ENCODE measurements at regions not wholly inside any gene's neighbourhood (a gene's known extent, or its start where the extent isn't known, plus 50 kb on each side); places are given as distances from the start of the nearest gene placed in this dataset.
A peak's percentile ranks its signal among the peaks of the same experiment; 100 is the strongest.

- no peak overlapping the region for H3K27ac ChIP-seq
- H3K4me3 ChIP-seq: no peak overlapping the region
- no peak overlapping the region for H3K9ac ChIP-seq (ENCODE audit: insufficient read length)
- no peaks in the 10 kb centered on the region for H3K9me3 ChIP-seq (ENCODE audit: low read depth, low read length)
- DNase-seq (ENCODE audit: low read depth, low spot score): no peak
- TF ChIP-seq FOXP2 (optimal IDR thresholded peaks at IDR 0.05; ENCODE audit: control extremely low read depth, extremely low read length, insufficient read depth) (no peak), EZH2 (IDR thresholded peaks at IDR 0.05) (no peak), POLR2AphosphoS5 (IDR thresholded peaks at IDR 0.05; ENCODE audit: borderline replicate concordance, low read depth, low read length) (no peak)
- H3K36me3 ChIP-seq (ENCODE audit: insufficient read depth, low read length): no peaks in the 10 kb centered on the region
Observed at GRCh38 chr20:6673071-6673470, 94.4 kb upstream of the BMP2 start.

GRCh38 chr20:6671829-6672228 lies 95.7 kb upstream of the BMP2 start:
- no peak for TF ChIP-seq EZH2 (IDR thresholded peaks at IDR 0.05)
- TF ChIP-seq FOXP2 (optimal IDR thresholded peaks at IDR 0.05; ENCODE audit: control extremely low read depth, extremely low read length, insufficient read depth): no peak
- no peak for TF ChIP-seq POLR2AphosphoS5 (IDR thresholded peaks at IDR 0.05; ENCODE audit: borderline replicate concordance, low read depth, low read length)
- no peak overlapping the region for H3K27ac ChIP-seq
- DNase-seq (ENCODE audit: low read depth, low spot score): no peak
- H3K9me3 ChIP-seq (ENCODE audit: low read depth, low read length): no peaks in the 10 kb centered on the region
- no peak overlapping the region for H3K9ac ChIP-seq (ENCODE audit: insufficient read length)
- H3K36me3 ChIP-seq (ENCODE audit: insufficient read depth, low read length): no peaks in the 10 kb centered on the region
- H3K4me3 ChIP-seq: no peak overlapping the region

- Histone ChIP-seq H3K36me3 (ENCODE audit: insufficient read depth, low read length) (no peaks in the 10 kb centered on the region), H3K4me3 (no peak overlapping the region), H3K27ac (no peak overlapping the region), H3K9me3 (ENCODE audit: low read depth, low read length) (peaks cover 2% of the 10 kb centered on the region; the same call in 1 of the 2 replicates), H3K9ac (ENCODE audit: insufficient read length) (no peak overlapping the region)
- no peak for DNase-seq (ENCODE audit: low read depth, low spot score)
- no peak for TF ChIP-seq EZH2 (IDR thresholded peaks at IDR 0.05)
- TF ChIP-seq POLR2AphosphoS5 (IDR thresholded peaks at IDR 0.05; ENCODE audit: borderline replicate concordance, low read depth, low read length): no peak
- TF ChIP-seq FOXP2 (optimal IDR thresholded peaks at IDR 0.05; ENCODE audit: control extremely low read depth, extremely low read length, insufficient read depth): no peak
Observed at GRCh38 chr20:6668546-6668945, 98.9 kb upstream of the BMP2 start.

DNA sequence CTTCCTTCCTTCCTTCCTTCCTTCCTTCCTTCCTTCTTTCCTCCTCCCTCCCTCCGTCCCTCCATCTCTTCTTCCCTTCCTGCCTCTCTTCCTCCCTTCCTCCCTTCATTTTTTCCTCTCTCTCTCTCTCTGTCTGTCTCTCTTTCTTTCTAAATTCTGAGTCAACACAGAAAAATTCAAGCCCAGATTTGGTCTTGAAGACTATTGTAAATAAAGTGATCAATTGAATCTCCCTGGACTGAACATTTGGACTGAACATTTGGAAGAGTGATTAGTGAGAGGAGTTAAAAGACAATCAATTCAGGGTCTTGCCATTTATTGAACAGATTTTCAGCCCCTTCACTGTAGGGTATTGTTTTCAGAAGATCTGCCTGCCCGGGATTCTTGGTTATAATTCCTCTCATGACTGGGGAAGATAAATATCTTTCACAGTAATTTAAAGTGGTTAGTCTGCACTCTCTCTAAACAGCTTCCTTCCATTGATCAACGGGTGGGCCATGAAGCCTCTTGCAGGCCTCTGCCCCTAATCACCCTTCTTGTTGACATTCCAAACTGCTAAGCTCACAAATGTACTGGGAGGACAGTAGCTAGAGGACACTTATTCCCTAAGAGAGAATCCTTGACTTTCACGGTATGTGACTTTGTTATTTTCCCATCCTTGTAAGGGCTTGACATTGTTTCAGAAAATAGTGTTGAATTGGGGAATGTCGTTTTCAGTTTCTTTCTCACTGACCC lies 101.7 kb upstream of the BMP2 start:
- DNase-seq (ENCODE audit: low read depth, low spot score): peak; percentile 72
- peak overlapping the region; percentile 78 for H3K9ac ChIP-seq (ENCODE audit: insufficient read length)
- H3K27ac ChIP-seq: peak overlapping the region; percentile 100

GRCh38 chr20:6665161-6665560 lies 102.3 kb upstream of the BMP2 start:
- TF ChIP-seq EZH2 (IDR thresholded peaks at IDR 0.05): no peak
- peak; percentile 41; the same call in 1 of the 2 replicates for TF ChIP-seq POLR2AphosphoS5 (IDR thresholded peaks at IDR 0.05; ENCODE audit: borderline replicate concordance, low read depth, low read length)
- TF ChIP-seq FOXP2 (optimal IDR thresholded peaks at IDR 0.05; ENCODE audit: control extremely low read depth, extremely low read length, insufficient read depth): no peak
- H3K9me3 ChIP-seq (ENCODE audit: low read depth, low read length): peaks cover 2% of the 10 kb centered on the region; the same call in 1 of the 2 replicates
- peak overlapping the region; percentile 61 for H3K4me3 ChIP-seq
- H3K36me3 ChIP-seq (ENCODE audit: insufficient read depth, low read length): no peaks in the 10 kb centered on the region
- DNase-seq (ENCODE audit: low read depth, low spot score): peak; percentile 85
- H3K9ac ChIP-seq (ENCODE audit: insufficient read length): peak overlapping the region; percentile 46
- peak overlapping the region; percentile 100 for H3K27ac ChIP-seq

More for the DNA sequence above, 101.7 kb upstream of the BMP2 start:
- Histone ChIP-seq H3K36me3 (ENCODE audit: insufficient read depth, low read length) (no peaks in the 10 kb centered on the region), H3K4me3 (peak overlapping the region; percentile 61), H3K9me3 (ENCODE audit: low read depth, low read length) (peaks cover 2% of the 10 kb centered on the region; the same call in 1 of the 2 replicates)
- TF ChIP-seq FOXP2 (optimal IDR thresholded peaks at IDR 0.05; ENCODE audit: control extremely low read depth, extremely low read length, insufficient read depth) (no peak), EZH2 (IDR thresholded peaks at IDR 0.05) (no peak), POLR2AphosphoS5 (IDR thresholded peaks at IDR 0.05; ENCODE audit: borderline replicate concordance, low read depth, low read length) (0 out of 2 replicates have a peak, but pooled peaks have one; percentile 10)

DNA sequence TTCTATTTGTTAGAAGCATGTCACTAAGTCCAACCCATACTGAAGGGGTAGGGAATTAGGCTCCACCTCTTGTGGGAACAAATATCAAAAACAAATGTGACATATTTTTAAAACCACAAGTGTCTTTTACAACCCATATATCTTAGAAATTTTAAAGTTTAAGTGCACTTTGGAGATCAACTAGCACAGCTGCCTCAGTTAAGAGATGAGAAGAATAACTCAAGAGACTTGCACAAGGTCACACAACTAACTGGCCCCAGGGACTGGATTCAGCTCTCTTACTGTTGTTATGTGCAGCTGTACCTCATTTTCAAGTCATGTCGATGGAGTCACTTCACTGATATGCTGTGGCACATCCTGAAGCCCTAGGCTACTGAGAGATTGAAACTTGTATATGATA lies 102.9 kb upstream of the BMP2 start:
- TF ChIP-seq EZH2 (IDR thresholded peaks at IDR 0.05) (no peak), POLR2AphosphoS5 (IDR thresholded peaks at IDR 0.05; ENCODE audit: borderline replicate concordance, low read depth, low read length) (no peak; the same call in 1 of the 2 replicates), FOXP2 (optimal IDR thresholded peaks at IDR 0.05; ENCODE audit: control extremely low read depth, extremely low read length, insufficient read depth) (no peak)
- DNase-seq (ENCODE audit: low read depth, low spot score): peak; percentile 85
- peak overlapping the region; percentile 100 for H3K27ac ChIP-seq

DNA sequence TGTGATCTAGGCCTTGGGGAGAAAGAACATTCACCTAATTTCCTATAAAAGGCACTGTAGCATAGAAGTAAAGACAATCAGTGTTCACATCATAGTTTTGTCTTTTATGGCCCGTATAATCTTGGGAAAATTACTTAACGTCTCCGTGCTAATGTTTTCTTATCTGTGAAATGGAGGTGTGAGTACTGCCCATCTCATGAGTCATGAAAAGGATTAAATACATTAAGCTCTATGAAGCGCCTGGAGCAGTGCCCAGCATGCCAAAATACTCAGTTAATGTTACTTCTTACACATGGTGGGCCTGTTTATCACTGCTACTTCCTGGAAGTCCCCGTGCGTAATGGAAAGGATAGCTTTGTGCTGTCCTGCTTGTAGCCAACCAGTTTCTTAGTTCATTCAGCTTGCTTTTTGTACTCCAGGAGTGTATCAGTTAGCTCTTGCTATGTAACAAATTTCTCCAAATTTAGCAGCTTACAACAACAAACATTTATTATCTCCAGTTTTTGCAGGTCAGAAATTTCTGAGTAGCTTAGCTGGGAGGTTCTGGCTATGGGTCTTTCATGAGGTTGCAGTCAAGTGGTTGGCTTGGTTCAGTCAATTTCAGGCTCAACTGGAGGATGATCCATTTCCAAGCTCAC lies 103.6 kb upstream of the BMP2 start:
- TF ChIP-seq FOXP2 (optimal IDR thresholded peaks at IDR 0.05; ENCODE audit: control extremely low read depth, extremely low read length, insufficient read depth): no peak
- TF ChIP-seq POLR2AphosphoS5 (IDR thresholded peaks at IDR 0.05; ENCODE audit: borderline replicate concordance, low read depth, low read length): no peak
- no peak for TF ChIP-seq EZH2 (IDR thresholded peaks at IDR 0.05)
- H3K9me3 ChIP-seq (ENCODE audit: low read depth, low read length): peaks cover 2% of the 10 kb centered on the region; the same call in 1 of the 2 replicates
- H3K27ac ChIP-seq: peak overlapping the region; percentile 100
- H3K36me3 ChIP-seq (ENCODE audit: insufficient read depth, low read length): no peaks in the 10 kb centered on the region
- H3K4me3 ChIP-seq: no peak overlapping the region
- H3K9ac ChIP-seq (ENCODE audit: insufficient read length): no peak overlapping the region
- no peak for DNase-seq (ENCODE audit: low read depth, low spot score)

More for the DNA sequence above, 102.9 kb upstream of the BMP2 start:
- peak overlapping the region; percentile 8; the same call in 1 of the 2 replicates for H3K4me3 ChIP-seq
- no peaks in the 10 kb centered on the region for H3K36me3 ChIP-seq (ENCODE audit: insufficient read depth, low read length)
- no peak overlapping the region for H3K9ac ChIP-seq (ENCODE audit: insufficient read length)
- peaks cover 2% of the 10 kb centered on the region; the same call in 1 of the 2 replicates for H3K9me3 ChIP-seq (ENCODE audit: low read depth, low read length)

- no peaks in the 10 kb centered on the region for H3K36me3 ChIP-seq (ENCODE audit: insufficient read depth, low read length)
- peak overlapping the region; percentile 100; the same call in 1 of the 2 replicates for H3K27ac ChIP-seq
- peaks cover 2% of the 10 kb centered on the region; the same call in 1 of the 2 replicates for H3K9me3 ChIP-seq (ENCODE audit: low read depth, low read length)
- no peak overlapping the region for H3K4me3 ChIP-seq
- no peak for DNase-seq (ENCODE audit: low read depth, low spot score)
- TF ChIP-seq EZH2 (IDR thresholded peaks at IDR 0.05): no peak
- TF ChIP-seq POLR2AphosphoS5 (IDR thresholded peaks at IDR 0.05; ENCODE audit: borderline replicate concordance, low read depth, low read length): no peak
- no peak for TF ChIP-seq FOXP2 (optimal IDR thresholded peaks at IDR 0.05; ENCODE audit: control extremely low read depth, extremely low read length, insufficient read depth)
- H3K9ac ChIP-seq (ENCODE audit: insufficient read length): no peak overlapping the region
Observed at GRCh38 chr20:6663104-6663503, 104.4 kb upstream of the BMP2 start.
